ENCODE measurements at regions not wholly inside any gene's neighbourhood (a gene's known extent, or its start where the extent isn't known, plus 50 kb on each side); places are given as distances from the start of the nearest gene placed in this dataset.

DNA sequence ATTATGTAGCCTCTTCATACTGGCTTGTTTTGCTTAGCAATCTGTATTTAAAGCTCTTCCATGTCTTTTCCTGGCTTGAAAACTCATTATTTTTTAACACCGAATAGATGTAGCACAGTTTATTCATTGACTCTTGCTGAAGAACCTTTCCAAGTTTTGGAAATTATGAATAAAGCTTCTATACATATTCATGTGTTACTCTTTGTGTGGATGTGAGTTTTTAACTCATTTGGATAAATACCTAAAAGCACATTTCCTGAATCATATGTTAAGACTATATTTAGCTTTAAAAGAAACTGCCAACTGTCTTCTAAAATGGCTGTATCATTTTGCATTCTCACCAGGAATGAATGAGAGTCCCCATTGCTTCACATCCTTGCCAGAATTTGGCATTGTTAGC is 2061.7 kb upstream of the AGA start:
- Histone ChIP-seq H3K4me2 (no peak overlapping the region), H4K20me1 (ENCODE audit: insufficient read depth) (no peaks in the 10 kb centered on the region), H3K27me3 (ENCODE audit: insufficient read depth, low read depth) (no peaks in the 10 kb centered on the region), H3K4me1 (ENCODE audit: low read depth, poor library complexity, severe bottlenecking) (peaks cover 7% of the 10 kb centered on the region), H2AFZ (ENCODE audit: low read depth) (no peak overlapping the region), H3K4me3 (IDR thresholded peaks at IDR 0.05; ENCODE audit: insufficient read depth, low read depth, low read length) (no peak overlapping the region), H3K79me2 (ENCODE audit: insufficient read depth, low read depth) (no peaks in the 10 kb centered on the region), H3K27ac (no peak overlapping the region), H3K9ac (no peak overlapping the region), H3K36me3 (ENCODE audit: insufficient read depth) (no peaks in the 10 kb centered on the region)
- TF ChIP-seq, protein P1, sequence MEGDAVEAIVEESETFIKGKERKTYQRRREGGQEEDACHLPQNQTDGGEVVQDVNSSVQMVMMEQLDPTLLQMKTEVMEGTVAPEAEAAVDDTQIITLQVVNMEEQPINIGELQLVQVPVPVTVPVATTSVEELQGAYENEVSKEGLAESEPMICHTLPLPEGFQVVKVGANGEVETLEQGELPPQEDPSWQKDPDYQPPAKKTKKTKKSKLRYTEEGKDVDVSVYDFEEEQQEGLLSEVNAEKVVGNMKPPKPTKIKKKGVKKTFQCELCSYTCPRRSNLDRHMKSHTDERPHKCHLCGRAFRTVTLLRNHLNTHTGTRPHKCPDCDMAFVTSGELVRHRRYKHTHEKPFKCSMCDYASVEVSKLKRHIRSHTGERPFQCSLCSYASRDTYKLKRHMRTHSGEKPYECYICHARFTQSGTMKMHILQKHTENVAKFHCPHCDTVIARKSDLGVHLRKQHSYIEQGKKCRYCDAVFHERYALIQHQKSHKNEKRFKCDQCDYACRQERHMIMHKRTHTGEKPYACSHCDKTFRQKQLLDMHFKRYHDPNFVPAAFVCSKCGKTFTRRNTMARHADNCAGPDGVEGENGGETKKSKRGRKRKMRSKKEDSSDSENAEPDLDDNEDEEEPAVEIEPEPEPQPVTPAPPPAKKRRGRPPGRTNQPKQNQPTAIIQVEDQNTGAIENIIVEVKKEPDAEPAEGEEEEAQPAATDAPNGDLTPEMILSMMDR (conservative IDR thresholded peaks at IDR 0.05; ENCODE audit: low read depth, low read length) = no peak

DNA sequence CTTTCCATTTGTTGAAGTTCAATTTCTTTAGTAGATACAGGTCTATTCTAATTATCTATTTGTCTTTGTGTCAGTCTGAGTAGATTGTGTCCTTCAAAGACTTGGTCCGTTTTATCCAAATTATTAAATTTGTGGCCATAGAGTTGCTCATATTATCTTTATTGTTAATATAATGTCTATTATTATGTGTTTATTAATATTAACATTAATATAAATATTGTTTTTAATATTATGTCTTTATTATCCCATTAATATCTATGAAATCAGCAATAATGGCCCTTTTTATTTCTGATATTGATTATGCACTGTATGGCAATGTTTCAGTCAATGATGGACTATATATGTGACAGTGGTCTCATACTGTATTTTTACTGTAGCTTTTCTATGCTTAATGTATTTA is 2067.3 kb upstream of the AGA start:
- TF ChIP-seq, protein P1 (conservative IDR thresholded peaks at IDR 0.05; ENCODE audit: low read depth, low read length) = no peak
- H3K27me3 ChIP-seq (ENCODE audit: insufficient read depth, low read depth) = no peaks in the 10 kb centered on the region
- no peaks in the 10 kb centered on the region for H3K79me2 ChIP-seq (ENCODE audit: insufficient read depth, low read depth)
- H3K9ac ChIP-seq = no peak overlapping the region
- H2AFZ ChIP-seq (ENCODE audit: low read depth) = no peak overlapping the region
- H3K27ac ChIP-seq = no peak overlapping the region
- H3K4me3 ChIP-seq (IDR thresholded peaks at IDR 0.05; ENCODE audit: insufficient read depth, low read depth, low read length) = no peak overlapping the region
- no peaks in the 10 kb centered on the region for H3K36me3 ChIP-seq (ENCODE audit: insufficient read depth)
- H3K4me2 ChIP-seq = no peak overlapping the region
- H3K4me1 ChIP-seq (ENCODE audit: low read depth, poor library complexity, severe bottlenecking) = peaks cover 3% of the 10 kb centered on the region
- no peaks in the 10 kb centered on the region for H4K20me1 ChIP-seq (ENCODE audit: insufficient read depth)

DNA sequence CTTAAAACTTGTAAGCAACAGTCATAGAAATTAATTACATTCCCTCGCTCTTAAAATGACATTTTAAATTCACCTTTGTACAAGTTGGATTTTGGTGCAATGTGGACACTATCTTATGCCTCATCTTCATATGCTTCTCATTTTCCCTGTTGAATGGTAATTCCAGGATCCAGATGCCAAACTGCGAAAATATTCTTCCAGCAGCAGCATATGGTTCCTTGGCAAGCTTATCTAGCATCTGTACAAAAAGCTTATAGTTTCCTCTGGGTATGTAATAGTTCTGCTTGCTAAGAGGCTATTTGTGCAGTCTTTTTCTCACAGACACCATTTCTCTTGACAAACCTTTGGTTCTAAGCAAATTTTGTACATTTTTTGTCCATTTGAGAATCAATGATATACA is 2079.7 kb upstream of the AGA start:
- Histone ChIP-seq H3K36me3 (ENCODE audit: insufficient read depth) (no peaks in the 10 kb centered on the region), H3K79me2 (ENCODE audit: insufficient read depth, low read depth) (no peaks in the 10 kb centered on the region), H3K4me3 (IDR thresholded peaks at IDR 0.05; ENCODE audit: insufficient read depth, low read depth, low read length) (no peak overlapping the region), H3K27ac (no peak overlapping the region), H2AFZ (ENCODE audit: low read depth) (no peak overlapping the region), H3K4me2 (no peak overlapping the region), H4K20me1 (ENCODE audit: insufficient read depth) (no peaks in the 10 kb centered on the region), H3K27me3 (ENCODE audit: insufficient read depth, low read depth) (no peaks in the 10 kb centered on the region), H3K9ac (no peak overlapping the region), H3K4me1 (ENCODE audit: low read depth, poor library complexity, severe bottlenecking) (no peaks in the 10 kb centered on the region)
- TF ChIP-seq, protein P1 (conservative IDR thresholded peaks at IDR 0.05; ENCODE audit: low read depth, low read length) = no peak

DNA sequence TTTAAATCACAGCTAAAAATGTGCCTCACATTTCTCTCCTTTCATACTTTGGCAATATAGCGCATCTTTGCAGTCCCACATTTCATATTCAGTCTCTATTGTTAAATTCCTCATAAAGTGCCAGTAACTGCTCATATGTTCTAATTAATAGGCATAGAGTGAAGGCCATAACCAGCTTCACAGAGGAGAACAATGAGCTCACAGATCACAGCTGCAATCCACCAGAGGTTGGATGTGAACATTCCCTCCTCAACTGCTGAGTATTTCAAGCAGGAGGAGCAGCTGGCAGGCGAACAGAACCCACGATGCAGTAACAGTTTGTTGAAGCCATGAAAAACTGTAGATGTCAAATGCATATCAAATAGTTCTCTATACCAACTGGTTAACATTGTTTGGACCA is 2088.7 kb upstream of the AGA start:
- Histone ChIP-seq H3K27me3 (ENCODE audit: insufficient read depth, low read depth) (no peaks in the 10 kb centered on the region), H3K27ac (no peak overlapping the region), H4K20me1 (ENCODE audit: insufficient read depth) (no peaks in the 10 kb centered on the region), H3K4me2 (no peak overlapping the region), H3K36me3 (ENCODE audit: insufficient read depth) (no peaks in the 10 kb centered on the region), H3K9ac (no peak overlapping the region), H3K79me2 (ENCODE audit: insufficient read depth, low read depth) (no peaks in the 10 kb centered on the region), H2AFZ (ENCODE audit: low read depth) (no peak overlapping the region), H3K4me1 (ENCODE audit: low read depth, poor library complexity, severe bottlenecking) (no peaks in the 10 kb centered on the region), H3K4me3 (IDR thresholded peaks at IDR 0.05; ENCODE audit: insufficient read depth, low read depth, low read length) (no peak overlapping the region)
- TF ChIP-seq, protein P1 (conservative IDR thresholded peaks at IDR 0.05; ENCODE audit: low read depth, low read length) = no peak

DNA sequence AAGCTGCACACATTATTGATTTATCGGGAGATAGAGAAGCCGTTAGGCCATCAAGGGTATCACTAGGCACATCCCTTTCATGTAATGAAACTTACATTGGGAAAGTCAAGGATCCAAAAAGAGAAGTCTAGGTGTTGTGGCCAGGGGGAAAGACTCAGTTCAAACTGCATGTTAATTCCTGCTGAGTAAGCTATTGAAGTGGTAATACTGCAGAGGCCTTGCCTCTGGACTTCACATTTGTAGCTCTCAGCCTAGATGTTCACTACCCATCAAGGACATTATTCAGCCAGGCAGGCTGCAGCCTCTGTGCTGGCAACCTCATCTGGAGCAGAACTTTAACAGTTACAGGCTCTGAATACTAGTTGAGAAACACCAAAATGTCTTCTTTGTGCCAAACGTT is 2094.5 kb upstream of the AGA start:
- Histone ChIP-seq H3K79me2 (ENCODE audit: insufficient read depth, low read depth) (no peaks in the 10 kb centered on the region), H3K4me2 (no peak overlapping the region), H3K4me3 (IDR thresholded peaks at IDR 0.05; ENCODE audit: insufficient read depth, low read depth, low read length) (no peak overlapping the region), H3K4me1 (ENCODE audit: low read depth, poor library complexity, severe bottlenecking) (no peaks in the 10 kb centered on the region), H3K36me3 (ENCODE audit: insufficient read depth) (no peaks in the 10 kb centered on the region), H3K9ac (no peak overlapping the region), H2AFZ (ENCODE audit: low read depth) (no peak overlapping the region), H3K27me3 (ENCODE audit: insufficient read depth, low read depth) (no peaks in the 10 kb centered on the region), H4K20me1 (ENCODE audit: insufficient read depth) (no peaks in the 10 kb centered on the region), H3K27ac (no peak overlapping the region)
- TF ChIP-seq, protein P1 (conservative IDR thresholded peaks at IDR 0.05; ENCODE audit: low read depth, low read length) = no peak

All from KMS-11 (cell line).